HG03039 (cell line): ENCODE measurements at regions not wholly inside any gene's neighbourhood (a gene's known extent, or its start where the extent isn't known, plus 50 kb on each side); places are given as distances from the start of the nearest gene placed in this dataset.

ENCODE experiments used
- ATAC-seq: cut with Tn5 transposase; IDR thresholded peaks from one replicate; pipeline ENCODE4 v1.9.1; 2021; ENCODE audit warnings: mild to moderate bottlenecking, moderate library complexity; ENCODE audit not compliant: unreplicated experiment

DNA sequence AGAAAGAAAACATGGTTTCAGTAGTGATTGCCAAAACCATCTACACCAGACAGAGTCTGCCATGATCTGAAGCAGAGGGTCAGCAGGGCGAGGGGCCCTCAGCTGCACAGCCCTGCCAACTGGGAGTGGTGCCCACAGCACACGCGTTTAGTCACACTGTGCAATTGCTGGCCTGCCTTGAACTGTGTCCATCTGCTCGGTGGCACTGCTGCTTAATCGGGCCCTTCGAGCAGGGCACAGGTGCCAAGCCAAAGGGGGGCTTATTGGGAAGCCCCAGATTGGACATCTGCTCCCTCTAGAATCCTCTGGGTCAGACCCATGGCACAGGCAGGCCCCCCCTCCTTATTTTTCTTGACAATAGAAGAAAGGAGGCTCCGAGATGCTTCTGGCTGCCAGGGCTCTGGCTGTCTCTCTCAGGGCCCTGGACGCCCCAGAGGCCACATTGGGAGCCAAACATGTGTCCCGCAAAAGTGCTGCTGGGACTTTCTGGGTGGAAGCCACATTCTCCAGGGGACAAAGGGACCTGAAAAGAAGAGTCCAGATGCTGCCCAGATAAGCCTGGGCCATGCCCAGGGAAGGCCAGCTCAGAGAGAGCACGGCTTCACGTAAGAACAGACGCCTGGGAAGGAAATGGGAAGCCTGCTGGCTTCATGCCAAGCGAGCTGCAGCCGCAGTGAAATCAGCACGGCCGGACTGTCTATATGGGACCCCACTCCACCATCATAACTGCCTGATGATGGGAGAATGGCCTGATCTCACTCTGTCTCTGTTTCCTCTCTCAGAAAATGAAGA is 349.2 kb downstream of the GADD45G start:
- no peak for ATAC-seq

DNA sequence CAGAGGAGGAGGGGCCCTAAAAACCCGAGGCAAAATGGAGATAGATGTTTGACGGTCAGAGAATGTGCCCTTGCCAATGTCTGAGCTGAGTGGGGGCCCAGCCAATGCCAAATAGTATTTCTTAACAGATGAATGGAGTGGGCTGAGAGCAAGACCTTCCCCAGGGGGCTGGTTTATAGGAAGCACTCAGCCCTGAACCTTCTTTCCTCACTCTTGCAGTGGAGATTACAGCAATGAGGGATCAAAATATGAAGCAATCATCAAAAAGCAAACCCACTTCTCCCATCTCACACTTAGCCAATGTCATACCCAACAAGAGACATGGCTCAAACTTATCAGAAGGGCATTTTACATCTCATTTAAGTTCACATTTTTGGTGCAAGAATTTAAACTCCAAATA is 350.3 kb downstream of the GADD45G start:
- ATAC-seq: no peak

DNA sequence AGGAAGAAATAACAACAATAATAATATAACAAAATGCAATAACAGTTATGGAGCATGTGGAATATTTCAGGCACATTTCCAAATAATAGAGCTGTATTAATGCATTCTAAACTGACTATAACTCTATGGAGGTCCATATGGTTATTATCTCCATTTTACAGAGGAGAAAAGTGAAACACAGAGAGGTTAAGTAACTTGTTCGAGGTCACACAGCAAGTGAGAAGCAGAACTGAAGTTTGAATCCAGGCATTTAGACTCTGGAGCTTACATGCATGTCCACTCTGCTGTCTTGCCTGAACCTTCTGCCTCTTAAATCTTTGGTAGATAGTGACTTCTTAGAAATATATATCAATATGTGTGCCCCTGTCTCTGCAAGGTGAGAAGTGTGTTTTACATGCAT is 350.8 kb downstream of the GADD45G start:
- ATAC-seq: no peak

DNA sequence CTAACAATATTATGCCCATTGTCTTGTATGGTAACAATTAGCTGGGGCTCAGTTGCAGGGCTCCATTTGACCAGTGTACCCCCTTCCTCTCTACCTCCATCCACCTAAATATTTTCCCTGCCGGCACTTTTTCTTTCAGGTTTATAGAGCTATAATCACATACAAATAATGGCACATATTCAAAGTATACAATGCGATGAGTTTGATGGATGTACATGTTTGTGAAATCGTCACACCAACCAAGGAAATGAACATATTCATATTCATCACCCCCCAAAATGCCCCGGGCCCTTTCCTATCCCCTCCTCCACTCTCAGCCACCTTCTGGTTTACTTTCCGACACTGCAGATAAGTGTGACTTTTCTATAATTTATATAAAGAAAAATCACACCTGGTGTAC is 351.5 kb downstream of the GADD45G start:
- ATAC-seq: no peak

DNA sequence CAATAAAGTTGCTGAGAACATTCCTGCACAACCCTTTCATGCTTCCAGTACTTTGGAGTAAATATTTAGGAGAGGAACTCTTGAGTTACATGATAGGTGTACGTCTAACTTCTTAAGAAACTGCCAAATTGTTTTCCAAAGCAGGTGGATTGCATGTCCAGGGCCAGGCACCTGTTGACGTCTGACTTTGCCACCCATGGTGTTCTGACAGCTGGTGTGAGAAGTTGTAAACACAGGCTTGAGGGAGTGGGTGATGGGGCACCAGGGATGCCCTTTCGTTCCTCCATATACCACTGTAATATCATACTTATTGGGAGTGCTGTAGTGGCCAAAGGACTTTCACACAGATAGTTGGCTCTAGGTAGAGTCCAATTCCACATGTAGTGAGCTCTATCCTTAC is 352.1 kb downstream of the GADD45G start:
- no peak for ATAC-seq

DNA sequence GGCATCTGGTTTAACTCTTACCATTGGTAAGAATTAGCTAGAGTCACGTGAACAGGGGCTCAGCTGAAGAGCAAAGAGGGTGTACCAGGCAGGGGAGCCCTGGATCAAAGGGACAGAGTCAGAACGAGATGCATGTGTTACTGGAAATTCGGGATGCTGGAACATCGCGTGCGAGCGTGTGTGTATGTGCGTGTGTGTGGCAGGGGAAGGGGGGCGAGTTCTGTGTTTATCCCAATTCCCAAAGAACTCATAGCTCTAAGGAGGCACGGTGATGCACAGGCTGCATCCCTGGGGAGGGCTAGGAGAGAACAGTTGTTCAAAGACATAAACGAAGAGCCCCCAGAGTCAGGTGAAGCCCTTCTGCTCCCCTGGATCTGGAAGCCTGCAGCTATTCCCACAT is 353.3 kb downstream of the GADD45G start:
- no peak for ATAC-seq

DNA sequence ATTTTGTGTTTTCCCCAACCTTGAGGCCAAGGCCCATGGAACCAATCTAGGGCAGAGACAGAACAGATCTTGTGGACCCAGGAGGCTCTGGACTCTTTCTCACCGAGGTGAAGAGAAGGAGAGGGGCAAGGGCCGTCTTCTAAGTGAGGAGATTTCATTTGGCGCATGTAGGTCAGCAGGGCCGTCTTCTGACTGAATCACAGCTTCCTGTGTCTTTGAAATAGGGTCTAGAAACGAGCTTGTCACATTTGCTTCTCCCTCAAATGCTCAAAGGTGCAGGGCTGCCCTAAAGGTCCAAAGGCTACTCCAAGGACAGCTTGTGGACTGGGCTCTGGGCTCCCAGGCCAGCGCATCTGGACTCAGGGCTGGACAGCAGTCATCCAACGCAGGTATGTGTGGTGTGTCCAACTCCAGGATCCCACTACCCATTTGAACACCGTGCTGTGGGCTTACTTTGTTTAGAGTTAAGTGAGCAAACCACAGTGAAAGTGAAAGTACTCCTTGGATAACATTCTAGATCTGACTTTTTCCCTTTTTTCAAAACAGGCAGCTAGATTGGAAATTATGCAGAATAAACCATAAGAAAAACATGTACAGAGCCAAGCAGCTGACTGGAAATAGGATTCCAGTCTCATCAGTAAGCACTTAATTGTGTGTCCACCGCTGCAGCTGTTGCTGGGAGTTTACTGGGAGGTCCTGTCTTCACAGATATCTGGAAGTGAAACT is 357.0 kb downstream of the GADD45G start:
- ATAC-seq: no peak

DNA sequence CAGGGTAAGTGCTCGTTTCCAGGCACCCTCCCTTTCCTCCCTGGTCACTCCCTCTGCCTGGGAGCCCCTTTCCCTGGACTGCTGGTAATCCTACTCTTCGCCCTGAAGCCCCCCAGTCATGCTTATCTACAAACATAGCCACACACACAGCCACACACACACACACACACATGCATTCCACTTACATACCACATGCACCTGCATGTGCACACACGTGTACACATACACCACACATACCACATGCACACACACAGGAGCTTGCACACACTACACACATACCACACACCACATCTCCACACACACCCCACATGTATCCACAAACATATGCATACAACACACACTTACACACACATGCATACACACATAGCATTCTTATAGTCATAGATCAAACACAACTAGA is 358.5 kb downstream of the GADD45G start:
- ATAC-seq: no peak

DNA sequence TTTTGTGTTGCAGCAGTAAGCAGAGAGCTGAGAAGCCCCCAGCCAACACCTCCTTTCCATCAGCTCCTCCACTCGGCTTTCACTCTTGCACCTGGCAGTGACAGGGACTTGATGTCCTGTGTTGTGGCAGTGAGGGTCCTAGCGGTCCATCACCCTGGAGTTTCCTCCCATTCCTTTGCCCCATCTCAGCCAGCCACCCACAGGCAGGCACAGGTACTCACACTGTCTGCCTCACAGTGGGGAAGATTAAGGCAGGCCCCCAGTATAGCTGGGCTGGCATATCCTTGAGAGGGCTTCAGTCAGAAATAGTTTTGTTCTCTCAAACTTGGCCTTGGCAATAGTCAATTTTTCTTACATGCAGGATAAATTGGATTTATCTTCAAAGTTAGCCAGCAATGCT is 362.7 kb downstream of the GADD45G start:
- ATAC-seq: no peak

DNA sequence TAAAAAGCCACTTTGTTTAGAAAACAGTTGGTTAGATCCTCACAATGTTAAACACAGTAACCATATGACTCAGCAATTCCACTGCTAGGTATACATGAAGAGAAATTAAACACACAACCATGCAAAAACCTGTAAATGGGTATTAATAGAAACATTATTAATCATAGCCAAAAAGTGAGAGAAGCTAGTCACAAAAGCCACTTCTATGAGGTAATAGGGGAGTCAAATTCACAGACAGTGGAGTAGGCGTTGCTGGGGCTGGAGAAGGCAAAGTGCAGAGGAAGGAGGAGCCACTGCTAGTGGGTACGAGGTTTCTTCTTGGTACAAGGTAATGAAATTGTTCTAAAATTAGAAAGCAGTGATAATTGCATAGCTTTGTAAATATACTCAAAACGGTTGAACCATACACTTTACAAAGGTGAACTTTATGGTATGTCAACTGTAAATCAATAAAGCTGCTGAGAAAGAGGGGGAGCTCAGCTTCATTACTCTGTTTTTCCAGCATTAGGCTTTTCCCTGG is 364.4 kb downstream of the GADD45G start:
- ATAC-seq: no peak

DNA sequence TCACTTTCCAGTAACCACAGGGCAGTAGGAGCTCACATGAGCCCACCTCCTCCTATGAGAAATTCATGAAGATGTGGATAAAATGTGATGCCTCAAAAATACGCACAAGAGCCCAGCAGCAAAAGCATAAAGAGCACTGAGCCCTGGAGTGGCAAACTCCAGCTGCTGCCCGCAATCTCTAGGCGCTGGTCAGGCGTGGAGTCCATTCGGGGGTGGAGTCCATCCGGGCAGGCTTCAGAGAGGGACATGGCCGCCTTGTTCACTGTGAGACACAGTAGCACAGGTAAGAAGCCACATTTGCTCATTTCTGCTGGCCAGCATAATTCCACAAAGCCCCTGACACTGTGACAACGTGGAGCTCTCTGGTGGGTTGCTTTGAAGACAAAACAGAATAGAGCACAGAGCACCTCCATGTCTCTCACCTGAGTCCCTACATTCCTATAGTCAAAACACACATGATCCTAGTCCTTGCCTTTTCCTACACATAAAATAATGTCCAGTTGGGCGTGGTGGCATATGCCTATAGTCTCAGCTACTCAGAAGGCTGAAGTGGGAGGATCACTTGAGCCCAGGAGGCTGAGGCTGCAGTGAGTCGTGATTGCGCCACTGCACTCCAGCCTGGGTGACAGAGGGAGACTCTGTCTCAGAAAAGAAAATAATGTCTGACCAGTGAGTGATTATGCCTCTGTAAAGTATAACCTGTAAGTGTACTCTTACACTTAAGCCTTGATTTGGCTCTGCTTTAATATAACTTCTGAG is 365.2 kb downstream of the GADD45G start:
- ATAC-seq: no peak

DNA sequence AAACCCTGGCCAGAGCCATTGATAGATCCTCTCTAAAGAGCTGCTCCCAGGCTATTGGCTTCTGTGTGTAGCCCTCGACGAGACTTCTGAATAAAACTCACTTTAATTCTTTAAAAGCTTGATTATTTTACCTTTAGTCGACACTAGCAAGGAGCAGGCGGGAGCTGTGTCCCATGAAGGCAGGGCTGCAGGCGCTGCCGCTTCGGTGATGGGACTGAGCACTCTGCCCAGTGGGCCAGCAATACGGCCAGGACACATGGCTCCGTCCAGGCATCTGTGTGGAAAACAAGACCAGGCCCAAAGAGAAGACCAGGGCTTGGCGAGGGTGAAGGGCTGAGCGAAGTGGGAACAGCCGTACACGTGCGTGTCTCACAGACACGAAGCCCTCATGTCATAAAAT is 365.9 kb downstream of the GADD45G start:
- ATAC-seq: no peak

DNA sequence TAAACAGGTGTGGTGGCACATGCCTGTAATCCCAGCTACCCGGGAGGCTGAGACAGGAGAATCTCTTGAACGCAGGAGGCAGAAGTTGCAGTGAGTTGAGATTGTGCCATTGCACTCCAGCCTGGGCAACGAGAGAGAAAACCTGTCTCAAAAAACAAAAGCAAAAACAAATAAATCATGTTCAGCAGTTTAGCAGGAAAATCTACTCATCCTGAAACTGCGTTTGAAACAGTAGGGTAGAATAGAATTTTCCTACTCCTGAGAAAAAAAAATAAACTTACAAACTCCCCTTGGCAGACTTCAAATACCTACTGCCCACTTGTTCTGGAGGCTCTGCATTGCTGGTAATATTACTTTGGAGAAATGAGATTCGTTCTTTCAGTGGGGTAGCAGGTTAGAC is 367.7 kb downstream of the GADD45G start:
- ATAC-seq: no peak

DNA sequence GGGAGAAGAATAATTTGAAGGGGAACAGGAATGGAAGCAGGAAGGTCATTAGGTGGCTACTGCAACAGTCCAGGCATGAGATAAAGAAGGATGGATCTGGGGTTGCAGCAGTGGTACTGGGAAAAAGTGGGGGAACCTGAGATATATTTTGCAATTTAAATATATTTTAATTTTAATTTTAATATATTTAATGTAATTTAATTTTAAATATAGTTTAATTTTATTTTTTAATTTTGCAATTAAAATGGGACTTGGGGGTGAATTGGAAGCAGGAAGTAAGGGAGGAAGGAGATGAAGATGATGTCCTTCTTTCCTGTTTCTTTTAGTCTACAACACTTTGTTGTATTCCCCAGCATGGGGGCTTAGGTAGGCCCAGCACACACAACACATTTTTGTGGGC is 369.8 kb downstream of the GADD45G start:
- ATAC-seq: no peak

DNA sequence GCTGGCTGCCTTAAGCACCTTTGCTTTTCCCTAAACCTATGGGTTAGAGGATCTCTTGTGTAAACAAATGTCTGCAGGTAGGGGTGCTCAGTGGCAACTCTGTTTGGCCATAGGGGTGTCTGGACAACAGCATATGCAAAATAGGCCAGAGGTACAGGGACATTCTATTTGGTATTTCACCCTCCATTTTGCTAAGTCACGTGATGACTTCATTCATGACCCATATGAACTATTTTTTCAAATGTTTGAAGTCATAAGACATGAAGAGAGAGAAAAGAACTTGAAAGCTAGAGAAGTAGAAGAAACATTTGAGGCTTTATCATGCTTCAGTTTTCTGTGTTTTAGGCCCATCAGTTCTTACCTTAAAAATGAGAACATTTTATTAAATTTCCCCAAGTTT is 370.2 kb downstream of the GADD45G start:
- ATAC-seq: no peak

DNA sequence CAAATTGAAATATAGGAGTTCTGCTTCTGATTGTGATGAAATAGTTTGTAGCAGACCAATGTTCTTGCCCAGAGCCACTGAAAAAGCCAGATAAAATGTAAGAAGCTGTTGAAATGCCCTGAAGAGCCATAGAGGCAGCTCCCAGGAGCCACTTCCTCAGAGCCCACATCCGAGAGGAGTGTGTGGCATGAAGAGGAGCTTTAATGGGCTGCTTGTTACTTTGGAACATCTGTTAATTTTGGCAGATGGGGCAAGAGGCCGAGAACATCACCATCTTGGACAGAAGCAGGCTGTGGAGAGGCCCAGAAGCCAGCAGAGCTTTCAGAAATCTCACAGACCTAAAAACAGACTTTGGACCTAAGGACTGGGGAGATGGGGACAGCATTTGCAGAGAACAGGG is 370.8 kb downstream of the GADD45G start:
- no peak for ATAC-seq

DNA sequence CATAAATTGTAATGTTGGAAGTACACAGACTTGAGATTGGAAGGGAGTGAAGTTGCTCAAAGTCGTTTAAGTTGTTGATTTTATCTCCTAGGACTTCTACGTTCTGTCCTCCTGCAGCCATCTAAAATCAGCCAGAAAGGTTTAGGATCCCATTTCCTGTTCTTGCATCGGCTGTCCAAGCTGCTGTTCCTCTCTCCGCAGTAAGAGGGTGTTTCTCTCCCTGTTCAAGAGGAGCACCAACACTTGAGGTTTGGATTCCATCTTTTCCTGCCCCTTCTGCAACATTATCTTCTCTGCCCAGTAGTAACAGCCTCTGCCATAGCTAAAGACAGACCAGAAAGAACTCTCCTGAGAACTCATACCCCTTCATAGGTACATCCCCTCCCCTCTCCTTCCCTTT is 373.4 kb downstream of the GADD45G start:
- ATAC-seq: no peak

DNA sequence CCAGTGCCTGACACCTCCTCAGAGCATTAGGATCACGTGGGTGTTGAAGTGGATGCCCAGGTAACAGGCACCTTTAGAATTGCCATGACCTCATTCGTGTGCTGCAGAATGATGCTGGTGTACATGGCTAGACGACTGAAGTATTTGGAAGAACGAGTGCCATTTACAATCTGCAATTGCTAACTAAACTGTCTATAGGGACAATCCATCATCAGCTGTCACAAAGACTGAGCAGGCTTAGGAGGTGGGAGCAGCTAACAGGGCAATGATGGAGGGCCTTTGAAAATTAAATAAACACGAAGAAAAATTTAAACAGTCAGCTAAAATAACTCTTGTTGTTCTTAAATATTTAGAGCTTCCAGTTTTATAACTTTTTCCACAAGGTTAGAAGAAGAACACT is 375.8 kb downstream of the GADD45G start:
- ATAC-seq: no peak

DNA sequence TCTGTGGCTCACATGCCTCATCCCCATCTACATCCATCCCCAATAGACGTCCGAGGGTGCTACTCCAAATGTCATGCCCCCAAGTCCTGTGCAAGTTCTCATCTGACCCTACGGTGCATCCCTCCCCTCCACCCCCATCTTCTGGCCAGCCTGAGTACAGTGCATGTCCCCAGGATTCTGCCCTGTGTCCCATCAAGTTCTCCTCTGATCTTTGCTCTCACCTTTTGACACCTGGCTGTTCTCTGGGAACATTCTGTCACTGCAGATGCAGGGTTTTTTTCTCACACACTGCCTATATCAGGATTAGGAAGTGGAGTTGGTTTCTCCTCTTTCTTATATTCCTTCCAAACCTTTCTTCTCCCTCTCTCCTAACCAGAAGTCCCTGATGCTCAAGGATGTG is 377.2 kb downstream of the GADD45G start:
- ATAC-seq: no peak

DNA sequence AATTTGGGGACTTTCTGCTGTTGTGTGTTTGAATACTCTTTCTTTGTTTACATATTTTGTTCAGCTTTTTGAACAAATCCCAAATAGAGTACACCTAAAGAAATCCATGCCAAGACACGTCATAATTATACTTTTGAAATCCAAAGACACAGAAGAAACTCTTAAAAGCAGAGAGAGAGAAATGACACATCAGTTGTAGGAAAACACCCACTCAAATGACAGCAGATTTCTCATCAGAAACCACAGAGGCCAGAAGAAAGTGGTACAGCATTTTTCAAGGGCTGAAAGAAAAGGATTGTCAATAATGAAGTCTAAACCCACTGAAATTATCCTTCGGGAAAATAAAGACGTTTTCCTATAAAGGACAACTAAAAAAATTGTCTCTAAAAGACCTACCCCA is 378.6 kb downstream of the GADD45G start:
- no peak for ATAC-seq

DNA sequence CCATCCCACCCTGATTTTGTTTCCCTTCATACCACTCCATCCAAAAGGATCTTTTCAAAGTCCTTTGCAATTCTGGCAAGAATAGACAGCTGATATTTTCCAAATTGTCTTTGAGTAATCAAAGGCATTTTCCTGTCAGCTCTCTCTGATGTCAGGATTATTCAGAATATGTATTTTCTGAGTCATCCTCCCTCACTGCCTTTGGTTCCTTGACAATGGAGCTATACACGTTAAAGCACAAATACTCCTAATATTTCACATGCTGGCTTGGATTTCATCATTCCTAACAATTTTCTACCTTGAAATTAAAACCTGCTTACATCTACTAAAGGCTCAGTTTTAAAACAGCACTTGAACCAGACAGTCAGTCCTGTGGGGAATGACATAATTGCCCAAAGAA is 379.4 kb downstream of the GADD45G start:
- ATAC-seq: no peak

DNA sequence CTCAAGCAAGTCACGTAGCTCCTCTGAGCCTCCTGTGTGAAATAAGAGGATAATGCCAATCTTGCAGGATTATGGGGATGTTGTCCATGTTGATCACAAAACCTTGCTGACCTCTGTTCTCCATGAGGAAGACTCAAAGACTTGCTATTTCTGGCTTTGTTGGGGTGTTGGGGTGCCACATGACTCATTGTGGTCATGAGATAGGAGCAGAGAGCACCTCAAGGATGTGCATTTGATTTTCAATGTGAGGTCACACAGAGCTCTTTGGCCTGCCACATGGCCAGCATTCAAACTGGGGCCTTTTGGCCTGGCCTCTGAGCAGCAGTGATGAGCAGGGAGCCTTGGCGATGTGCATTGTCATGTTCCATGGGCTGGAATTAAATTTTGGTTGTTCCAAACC is 380.3 kb downstream of the GADD45G start:
- ATAC-seq: no peak
